HFFc6 (cell line): ENCODE measurements at regions not wholly inside any gene's neighbourhood (a gene's known extent, or its start where the extent isn't known, plus 50 kb on each side); places are given as distances from the start of the nearest gene placed in this dataset.

ENCODE experiments used
- DNase-seq: peaks from one replicate; pipeline ENCODE4 v3.0.0-alpha.2; 2018
- H3K27ac Mint-ChIP-seq: 2 replicates; pipeline ENCODE4 v1.8.0; 2020; ENCODE audit warnings: mild to moderate bottlenecking, mixed read lengths
- H3K27me3 Mint-ChIP-seq: 2 replicates; pipeline ENCODE4 v1.8.0; 2021; ENCODE audit warnings: mild to moderate bottlenecking, moderate library complexity, mixed read lengths; ENCODE audit not compliant: insufficient read depth
- H3K36me3 Mint-ChIP-seq: 2 replicates; pipeline ENCODE4 v1.8.0; 2021; ENCODE audit warnings: low read depth, mixed read lengths
- H3K4me1 Mint-ChIP-seq: 2 replicates; pipeline ENCODE4 v1.8.0; 2020; ENCODE audit warnings: low read depth, mixed read lengths
- H3K4me3 Mint-ChIP-seq: 2 replicates; pipeline ENCODE4 v1.8.0; 2020; ENCODE audit warnings: mild to moderate bottlenecking, moderate library complexity, mixed read lengths
- H3K9me3 Mint-ChIP-seq: 2 replicates; pipeline ENCODE4 v1.8.0; 2020; ENCODE audit warnings: mild to moderate bottlenecking, mixed read lengths
- CTCF ChIP-seq: fragments of 200-600 bp; sonication (generic); IDR thresholded peaks from 2 replicates; pipeline ENCODE4 v1.5.0; 2021; ENCODE audit warnings: antibody characterized with exemption, mild to moderate bottlenecking

- DNase-seq = peak; percentile 27
- Mint-ChIP-seq H3K27me3 (no peaks in the 10 kb centered on the region), H3K4me1 (peaks cover 72% of the 10 kb centered on the region), H3K27ac (peak overlapping the region; percentile 86), H3K9me3 (no peaks in the 10 kb centered on the region), H3K4me3 (no peak overlapping the region; the same call in 1 of the 2 replicates), H3K36me3 (no peaks in the 10 kb centered on the region)
- TF ChIP-seq CTCF = no peak
These were observed 170.0 kb downstream of the ETAA1 start for GRCh38 chr2:67566958-67567635.

GRCh38 chr2:67567886-67568285, 170.8 kb downstream of the ETAA1 start:
- H3K4me3 Mint-ChIP-seq = no peak overlapping the region
- no peaks in the 10 kb centered on the region for H3K27me3 Mint-ChIP-seq
- no peaks in the 10 kb centered on the region for H3K36me3 Mint-ChIP-seq
- H3K27ac Mint-ChIP-seq = peak overlapping the region; percentile 86
- no peaks in the 10 kb centered on the region for H3K9me3 Mint-ChIP-seq
- no peak for TF ChIP-seq CTCF
- peaks cover 74% of the 10 kb centered on the region for H3K4me1 Mint-ChIP-seq
- peak; percentile 32 for DNase-seq

- Mint-ChIP-seq H3K4me1 (peaks cover 65% of the 10 kb centered on the region), H3K4me3 (no peak overlapping the region), H3K36me3 (no peaks in the 10 kb centered on the region), H3K9me3 (no peaks in the 10 kb centered on the region), H3K27me3 (no peaks in the 10 kb centered on the region), H3K27ac (no peak overlapping the region)
- no peak for DNase-seq
- TF ChIP-seq CTCF = no peak
These were observed 173.5 kb downstream of the ETAA1 start for GRCh38 chr2:67570611-67571010.

- Mint-ChIP-seq H3K27me3 (no peaks in the 10 kb centered on the region), H3K4me1 (peaks cover 51% of the 10 kb centered on the region), H3K36me3 (no peaks in the 10 kb centered on the region), H3K27ac (peak overlapping the region; percentile 1; the same call in 1 of the 2 replicates), H3K9me3 (no peaks in the 10 kb centered on the region), H3K4me3 (no peak overlapping the region)
- DNase-seq = peak; percentile 61
- TF ChIP-seq CTCF = no peak
These were observed 174.9 kb downstream of the ETAA1 start for GRCh38 chr2:67571785-67572718.

- no peak for DNase-seq
- Mint-ChIP-seq H3K27me3 (no peaks in the 10 kb centered on the region), H3K27ac (peak overlapping the region; percentile 1; the same call in 1 of the 2 replicates), H3K4me1 (peaks cover 43% of the 10 kb centered on the region), H3K36me3 (no peaks in the 10 kb centered on the region), H3K9me3 (no peaks in the 10 kb centered on the region), H3K4me3 (no peak overlapping the region)
- no peak for TF ChIP-seq CTCF
These were observed 175.7 kb downstream of the ETAA1 start for GRCh38 chr2:67572721-67573435.
